ENCODE measurements at regions not wholly inside any gene's neighbourhood (a gene's known extent, or its start where the extent isn't known, plus 50 kb on each side); places are given as distances from the start of the nearest gene placed in this dataset.

DNA sequence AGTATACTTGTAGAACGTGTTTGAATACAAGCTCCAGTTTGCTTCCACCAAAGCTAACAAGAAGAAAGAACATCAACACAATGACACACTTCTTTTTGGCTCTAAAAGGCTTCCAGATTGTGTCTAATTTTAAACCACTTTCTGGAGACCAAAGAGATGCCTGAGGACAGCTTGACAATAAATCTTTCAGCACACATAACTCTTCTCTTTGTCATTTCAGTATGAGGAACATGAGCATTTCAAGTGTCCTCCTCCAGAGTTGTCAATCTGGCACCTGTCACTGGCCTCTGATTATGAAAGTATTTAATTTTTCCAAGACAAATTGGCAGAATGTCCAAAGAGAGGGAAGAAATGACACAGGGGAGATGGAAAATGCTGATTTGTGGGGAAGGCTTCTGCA lies 79.0 kb upstream of the TLR4 start:
- no peak for TF ChIP-seq POLR2A (IDR thresholded peaks at IDR 0.05)
- TF ChIP-seq, protein P1, sequence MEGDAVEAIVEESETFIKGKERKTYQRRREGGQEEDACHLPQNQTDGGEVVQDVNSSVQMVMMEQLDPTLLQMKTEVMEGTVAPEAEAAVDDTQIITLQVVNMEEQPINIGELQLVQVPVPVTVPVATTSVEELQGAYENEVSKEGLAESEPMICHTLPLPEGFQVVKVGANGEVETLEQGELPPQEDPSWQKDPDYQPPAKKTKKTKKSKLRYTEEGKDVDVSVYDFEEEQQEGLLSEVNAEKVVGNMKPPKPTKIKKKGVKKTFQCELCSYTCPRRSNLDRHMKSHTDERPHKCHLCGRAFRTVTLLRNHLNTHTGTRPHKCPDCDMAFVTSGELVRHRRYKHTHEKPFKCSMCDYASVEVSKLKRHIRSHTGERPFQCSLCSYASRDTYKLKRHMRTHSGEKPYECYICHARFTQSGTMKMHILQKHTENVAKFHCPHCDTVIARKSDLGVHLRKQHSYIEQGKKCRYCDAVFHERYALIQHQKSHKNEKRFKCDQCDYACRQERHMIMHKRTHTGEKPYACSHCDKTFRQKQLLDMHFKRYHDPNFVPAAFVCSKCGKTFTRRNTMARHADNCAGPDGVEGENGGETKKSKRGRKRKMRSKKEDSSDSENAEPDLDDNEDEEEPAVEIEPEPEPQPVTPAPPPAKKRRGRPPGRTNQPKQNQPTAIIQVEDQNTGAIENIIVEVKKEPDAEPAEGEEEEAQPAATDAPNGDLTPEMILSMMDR (IDR thresholded peaks at IDR 0.05): no peak
- TF ChIP-seq POLR2AphosphoS5 (IDR thresholded peaks at IDR 0.05): no peak
- no peak for TF ChIP-seq EP300 (IDR thresholded peaks at IDR 0.05)

All from stomach (tissue), 4 donors.